ENCODE measurements at regions not wholly inside any gene's neighbourhood (a gene's known extent, or its start where the extent isn't known, plus 50 kb on each side); places are given as distances from the start of the nearest gene placed in this dataset.

- Histone ChIP-seq H3K27ac (no peak overlapping the region), H3K4me3 (no peak overlapping the region), H3K9me3 (peaks cover 10% of the 10 kb centered on the region), H3K4me1 (no peaks in the 10 kb centered on the region), H3K27me3 (no peaks in the 10 kb centered on the region), H3K36me3 (no peaks in the 10 kb centered on the region)
- intact Hi-C loops (cut with DNase I): no loop called here
- ATAC-seq: peak; percentile 42
- DNase-seq: no peak
- no peak for TF ChIP-seq CTCF (IDR thresholded peaks at IDR 0.05)
Measured at GRCh38 chr14:28468191-28469151, 298.1 kb upstream of the FOXG1 start.

GRCh38 chr14:28482251-28483040 lies 284.1 kb upstream of the FOXG1 start:
- no peak for TF ChIP-seq CTCF (IDR thresholded peaks at IDR 0.05)
- Histone ChIP-seq H3K4me3 (no peak overlapping the region), H3K4me1 (no peaks in the 10 kb centered on the region), H3K27me3 (no peaks in the 10 kb centered on the region), H3K36me3 (no peaks in the 10 kb centered on the region), H3K9me3 (no peaks in the 10 kb centered on the region), H3K27ac (no peak overlapping the region)
- ATAC-seq: no peak
- intact Hi-C loops (cut with DNase I): no loop called here
- no peak for DNase-seq

GRCh38 chr14:28483506-28483905 lies 283.1 kb upstream of the FOXG1 start:
- Histone ChIP-seq H3K4me3 (no peak overlapping the region), H3K9me3 (no peaks in the 10 kb centered on the region), H3K36me3 (no peaks in the 10 kb centered on the region), H3K27ac (no peak overlapping the region), H3K4me1 (no peaks in the 10 kb centered on the region), H3K27me3 (no peaks in the 10 kb centered on the region)
- no peak for ATAC-seq
- intact Hi-C loops (cut with DNase I): no loop called here
- TF ChIP-seq CTCF (IDR thresholded peaks at IDR 0.05): no peak
- DNase-seq: no peak

GRCh38 chr14:28488684-28489083 lies 277.9 kb upstream of the FOXG1 start:
- DNase-seq (no peak), ATAC-seq (no peak)
- TF ChIP-seq CTCF (IDR thresholded peaks at IDR 0.05): no peak
- H3K4me1 ChIP-seq: no peaks in the 10 kb centered on the region
- intact Hi-C loops (cut with DNase I): no loop called here
- no peaks in the 10 kb centered on the region for H3K27me3 ChIP-seq
- no peak overlapping the region for H3K27ac ChIP-seq
- H3K36me3 ChIP-seq: no peaks in the 10 kb centered on the region
- no peaks in the 10 kb centered on the region for H3K9me3 ChIP-seq
- no peak overlapping the region for H3K4me3 ChIP-seq

GRCh38 chr14:28493516-28493915 lies 273.1 kb upstream of the FOXG1 start:
- ATAC-seq: no peak

More at GRCh38 chr14:28493516-28493915, 273.1 kb upstream of the FOXG1 start:
- intact Hi-C loops (cut with DNase I): no loop called here
- Histone ChIP-seq H3K27me3 (no peaks in the 10 kb centered on the region), H3K9me3 (no peaks in the 10 kb centered on the region), H3K4me1 (no peaks in the 10 kb centered on the region), H3K27ac (no peak overlapping the region), H3K4me3 (no peak overlapping the region), H3K36me3 (no peaks in the 10 kb centered on the region)
- no peak for TF ChIP-seq CTCF (IDR thresholded peaks at IDR 0.05)
- DNase-seq: no peak
